HCT116 (cell line): ENCODE measurements at regions not wholly inside any gene's neighbourhood (a gene's known extent, or its start where the extent isn't known, plus 50 kb on each side); places are given as distances from the start of the nearest gene placed in this dataset.

Experiments
- JUND ChIP-seq: IDR thresholded peaks from 2 replicates; pipeline ENCODE4 v1.6.1; 2012
- POLR2AphosphoS5 ChIP-seq: IDR thresholded peaks from 2 replicates; pipeline ENCODE4 v1.6.1; 2011; ENCODE audit warnings: mild to moderate bottlenecking, low read depth, low read length, moderate library complexity

DNA sequence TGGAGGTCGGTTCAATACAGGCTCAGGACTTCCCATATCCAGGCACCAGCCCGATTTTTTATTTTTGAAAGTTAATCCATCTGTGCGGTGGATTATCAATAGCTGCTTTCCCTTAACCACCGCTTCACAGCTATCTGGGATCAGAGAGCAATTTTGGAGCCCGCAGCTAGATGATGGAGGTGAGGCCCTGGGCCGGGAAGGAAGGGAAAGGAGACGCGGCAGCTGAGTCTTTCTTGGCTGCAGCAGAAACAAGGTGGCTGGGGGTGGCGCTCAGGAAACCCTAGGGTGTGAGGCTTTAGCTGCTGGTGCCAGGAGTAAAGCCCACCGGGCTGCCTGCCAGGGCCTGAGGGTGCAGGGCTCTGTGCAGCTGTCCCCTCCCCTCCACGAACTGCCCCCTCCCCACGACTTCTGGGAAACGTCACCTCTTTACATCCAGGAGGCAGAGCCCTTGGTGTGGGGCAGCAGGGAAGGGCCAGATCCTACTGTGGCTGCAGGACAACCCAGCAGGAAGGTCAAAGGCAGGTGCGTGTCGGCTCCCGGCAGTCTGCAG is 307.0 kb downstream of the ZNF536 start:
- no peak for TF ChIP-seq JUND
- TF ChIP-seq POLR2AphosphoS5 = no peak
